ENCODE measurements at regions not wholly inside any gene's neighbourhood (a gene's known extent, or its start where the extent isn't known, plus 50 kb on each side); places are given as distances from the start of the nearest gene placed in this dataset.

GRCh38 chr6:26199773-26200764, 112.8 kb downstream of the HFE start:
- H3K27me3 Mint-ChIP-seq (ENCODE audit: insufficient read depth, unreplicated experiment) = peaks cover 3% of the 10 kb centered on the region
- intact Hi-C loops (cut with micrococcal nuclease; ENCODE audit: unreplicated experiment) = loop anchor here (2.0 to 10.0 kb wide), 7 partner anchors 72 to 1692 kb away; a partner anchor contains a TSS
- TSS peak; percentile 85 for BruUV-seq (replicated peaks)
- no peak for DNase-seq
- peak overlapping the region; percentile 99 for H3K27ac Mint-ChIP-seq (ENCODE audit: unreplicated experiment)
- H3K4me3 Mint-ChIP-seq (ENCODE audit: unreplicated experiment) = peak overlapping the region; percentile 87
- H3K4me1 Mint-ChIP-seq (ENCODE audit: low read depth, unreplicated experiment) = peaks cover 7% of the 10 kb centered on the region
- no peak for TF ChIP-seq CTCF (IDR thresholded peaks at IDR 0.05; ENCODE audit: insufficient read depth in 1 of 2, low read depth in 1 of 2, low read length in 1 of 2, severe bottlenecking in 1 of 2, unreplicated experiment in 1 of 2)
- Histone ChIP-seq H3K9me3 (no peaks in the 10 kb centered on the region), H3K4me1 (peaks cover 4% of the 10 kb centered on the region; the same call in 1 of the 2 replicates), H3K4me3 (ENCODE audit: low read depth, low read length) (peak overlapping the region; percentile 58), H3K27me3 (replicated peaks; ENCODE audit: control insufficient read depth, insufficient read depth, low read length) (no peaks in the 10 kb centered on the region), H3K36me3 (ENCODE audit: control insufficient read depth, insufficient read depth, low read length) (no peaks in the 10 kb centered on the region)
- peaks cover 67% of the 10 kb centered on the region for H3K36me3 Mint-ChIP-seq (ENCODE audit: insufficient read depth, unreplicated experiment)
- CTCF ChIA-PET = interaction anchor here (0.6 to 1.0 kb wide), 2 partner anchors 73 to 174 kb away, joined by 3 read pairs; a partner anchor contains a TSS
- H3K9me3 Mint-ChIP-seq (ENCODE audit: unreplicated experiment) = no peaks in the 10 kb centered on the region
- POLR2A ChIA-PET = interaction anchor here (0.5 to 7.6 kb wide), 26 partner anchors 11 to 1693 kb away, joined by 3 to 142 read pairs (median 5); a partner anchor contains a TSS

- no peak overlapping the region for H3K4me3 ChIP-seq (ENCODE audit: low read depth, low read length)
- BruUV-seq (replicated peaks) = no TSS peak
- peaks cover 57% of the 10 kb centered on the region for H3K36me3 Mint-ChIP-seq (ENCODE audit: insufficient read depth, unreplicated experiment)
Observed at GRCh38 chr6:26200918-26201721, 113.9 kb downstream of the HFE start.

More at GRCh38 chr6:26200918-26201721, 113.9 kb downstream of the HFE start:
- intact Hi-C loops (cut with micrococcal nuclease; ENCODE audit: unreplicated experiment) = loop anchor here (10.0 kb wide), 1 partner anchor 934 kb away; a partner anchor contains a TSS
- DNase-seq = no peak
- Histone ChIP-seq H3K36me3 (ENCODE audit: control insufficient read depth, insufficient read depth, low read length) (no peaks in the 10 kb centered on the region), H3K27me3 (replicated peaks; ENCODE audit: control insufficient read depth, insufficient read depth, low read length) (no peaks in the 10 kb centered on the region), H3K9me3 (no peaks in the 10 kb centered on the region), H3K4me1 (peaks cover 5% of the 10 kb centered on the region)
- Mint-ChIP-seq H3K27ac (ENCODE audit: unreplicated experiment) (peak overlapping the region; percentile 78), H3K4me1 (ENCODE audit: low read depth, unreplicated experiment) (peaks cover 7% of the 10 kb centered on the region), H3K4me3 (ENCODE audit: unreplicated experiment) (peak overlapping the region; percentile 60), H3K27me3 (ENCODE audit: insufficient read depth, unreplicated experiment) (peaks cover 3% of the 10 kb centered on the region), H3K9me3 (ENCODE audit: unreplicated experiment) (no peaks in the 10 kb centered on the region)
- POLR2A ChIA-PET = no interaction called here
- CTCF ChIA-PET = no interaction called here
- TF ChIP-seq CTCF (IDR thresholded peaks at IDR 0.05; ENCODE audit: insufficient read depth in 1 of 2, low read depth in 1 of 2, low read length in 1 of 2, severe bottlenecking in 1 of 2, unreplicated experiment in 1 of 2) = no peak

All from Caco-2 (cell line).